Brain microvascular endothelial cell (primary cell): ENCODE measurements at regions not wholly inside any gene's neighbourhood (a gene's known extent, or its start where the extent isn't known, plus 50 kb on each side); places are given as distances from the start of the nearest gene placed in this dataset.

ENCODE experiments used
- DNase-seq: peaks from one replicate; pipeline ENCODE4 v3.0.0-alpha.2; 2020
- H3K27ac ChIP-seq: fragments of 250-450 bp; sonication (Bioruptor Pico); 2 replicates; pipeline ENCODE4 v1.5.1; 2020; ENCODE audit warnings: mild to moderate bottlenecking, moderate library complexity
- H3K27me3 ChIP-seq: fragments of 250-450 bp; sonication (Bioruptor Pico); replicated peaks from 2 replicates; pipeline ENCODE4 v1.5.1; 2020; ENCODE audit warnings: mild to moderate bottlenecking
- H3K36me3 ChIP-seq: fragments of 250-450 bp; sonication (Bioruptor Pico); replicated peaks from 2 replicates; pipeline ENCODE4 v1.5.1; 2020; ENCODE audit warnings: mild to moderate bottlenecking
- H3K4me3 ChIP-seq: 2 replicates; pipeline ENCODE4 v1.5.1; 2011; ENCODE audit warnings: low read depth, mild to moderate bottlenecking, control low read depth, low read length, moderate library complexity
- CTCF ChIP-seq: IDR thresholded peaks from 2 replicates; pipeline ENCODE4 v1.5.1; 2011; ENCODE audit warnings: low read depth, mild to moderate bottlenecking, moderate library complexity, low read length, control low read depth, inconsistent platforms; ENCODE audit errors: missing control alignments
- in situ Hi-C: cut with HindIII; loops from 2 replicates; pipeline ENCODE4 v1.10.0; 2017; ENCODE audit warnings: low sequenced_read_pairs, low pct_ligation_motif_present

DNA sequence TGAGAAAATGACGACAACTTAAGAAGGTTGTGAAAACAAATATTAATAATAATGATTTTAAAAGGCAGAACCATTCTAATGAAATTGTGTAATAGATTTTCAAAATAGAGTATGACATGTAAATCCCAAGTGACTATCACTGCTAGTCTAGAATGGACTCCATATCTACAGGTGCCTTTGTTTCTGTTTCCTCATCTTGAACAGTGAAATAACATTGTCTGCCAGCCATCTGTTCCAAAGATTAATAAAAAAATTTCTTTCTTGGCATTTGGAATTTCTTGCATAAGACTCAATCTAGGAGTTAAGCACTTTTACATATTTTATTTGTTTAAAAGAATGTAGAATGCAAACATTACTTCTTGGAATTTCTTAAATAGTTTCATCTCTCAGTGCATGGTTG is 520.1 kb upstream of the ARGLU1 start:
- Histone ChIP-seq H3K4me3 (no peak overlapping the region), H3K36me3 (no peaks in the 10 kb centered on the region), H3K27ac (no peak overlapping the region), H3K27me3 (no peaks in the 10 kb centered on the region)
- in situ Hi-C loops = no loop called here
- DNase-seq = no peak
- TF ChIP-seq CTCF = no peak

GRCh38 chr13:107079423-107080049 is 511.6 kb upstream of the ARGLU1 start:
- in situ Hi-C loops = no loop called here
- no peak for DNase-seq
- Histone ChIP-seq H3K27ac (no peak overlapping the region), H3K27me3 (no peaks in the 10 kb centered on the region), H3K36me3 (no peaks in the 10 kb centered on the region), H3K4me3 (no peak overlapping the region)
- no peak for TF ChIP-seq CTCF

DNA sequence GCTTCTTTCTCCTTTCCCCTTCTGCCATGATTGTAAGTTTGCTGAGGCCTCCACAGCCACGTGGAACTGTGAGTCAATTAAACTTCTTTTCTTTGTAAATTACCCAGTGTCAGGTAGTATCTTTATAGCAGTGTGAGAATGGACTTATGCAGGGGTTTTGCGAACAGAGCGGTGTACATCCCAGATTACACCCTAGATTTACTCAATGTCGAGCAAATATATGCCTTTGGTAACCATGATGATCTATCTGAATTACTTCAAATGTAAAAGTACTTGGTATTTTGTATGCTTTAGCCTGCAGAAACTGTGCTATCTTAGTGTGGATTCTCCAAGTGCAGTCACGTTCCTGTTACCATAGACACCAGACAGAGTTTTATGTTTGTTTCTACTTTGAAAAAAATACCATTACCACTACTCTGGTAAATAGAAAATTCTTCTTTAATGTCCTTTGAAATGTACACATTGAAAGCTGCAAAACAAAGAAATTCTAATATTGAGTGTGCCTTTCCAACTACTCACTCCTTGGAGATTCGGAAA is 510.4 kb upstream of the ARGLU1 start:
- no peak overlapping the region for H3K4me3 ChIP-seq
- no peak for DNase-seq
- H3K27me3 ChIP-seq = no peaks in the 10 kb centered on the region
- no peaks in the 10 kb centered on the region for H3K36me3 ChIP-seq
- H3K27ac ChIP-seq = no peak overlapping the region
- in situ Hi-C loops = no loop called here
- no peak for TF ChIP-seq CTCF

- Histone ChIP-seq H3K4me3 (no peak overlapping the region), H3K27me3 (no peaks in the 10 kb centered on the region), H3K36me3 (no peaks in the 10 kb centered on the region), H3K27ac (no peak overlapping the region)
- in situ Hi-C loops = no loop called here
- no peak for TF ChIP-seq CTCF
- no peak for DNase-seq
These were observed 508.9 kb upstream of the ARGLU1 start for GRCh38 chr13:107076801-107077200.

GRCh38 chr13:107075576-107075975 is 507.6 kb upstream of the ARGLU1 start:
- no peak overlapping the region for H3K27ac ChIP-seq
- no peak overlapping the region for H3K4me3 ChIP-seq
- no peaks in the 10 kb centered on the region for H3K27me3 ChIP-seq
- TF ChIP-seq CTCF = no peak
- no peak for DNase-seq
- in situ Hi-C loops = no loop called here
- H3K36me3 ChIP-seq = no peaks in the 10 kb centered on the region

DNA sequence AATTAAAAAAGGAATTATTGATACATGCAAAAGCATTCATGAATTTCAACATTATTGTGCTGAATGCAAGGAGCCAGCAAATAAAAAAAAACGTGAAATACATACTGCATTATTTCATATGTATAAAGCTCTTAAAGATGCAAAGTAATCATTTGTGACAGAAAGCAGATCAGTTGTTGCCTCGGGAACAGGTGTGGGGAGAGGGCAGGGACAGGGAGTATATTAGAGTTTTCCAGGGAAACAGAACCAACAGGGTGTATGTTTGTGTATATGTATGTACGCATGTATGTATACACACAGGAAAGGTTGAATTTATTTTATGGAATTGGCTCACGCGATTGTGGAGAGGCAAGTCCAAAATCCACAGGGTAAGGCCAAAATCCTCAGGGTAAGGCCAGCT is 502.9 kb upstream of the ARGLU1 start:
- Histone ChIP-seq H3K27me3 (no peaks in the 10 kb centered on the region), H3K36me3 (no peaks in the 10 kb centered on the region), H3K4me3 (no peak overlapping the region), H3K27ac (no peak overlapping the region)
- no peak for TF ChIP-seq CTCF
- in situ Hi-C loops = no loop called here
- DNase-seq = no peak
